Lower lobe of right lung (tissue), 2 donors: ENCODE measurements at regions not wholly inside any gene's neighbourhood (a gene's known extent, or its start where the extent isn't known, plus 50 kb on each side); places are given as distances from the start of the nearest gene placed in this dataset.

Experiments used
- ATAC-seq, 2 donors: fragments of 200-7000 bp; cut with Tn5 transposase; one replicate each; pipeline ENCODE4 v1.9.1; 2020 to 2022; ENCODE audit warnings: mild to moderate bottlenecking in 2 of 2, moderate library complexity in 2 of 2
- DNase-seq: peaks from one replicate; pipeline ENCODE4 v3.0.0-alpha.2; 2020
- H3K27ac ChIP-seq: fragments of 200-600 bp; one replicate; pipeline ENCODE4 v1.8.0; 2022
- H3K27me3 ChIP-seq: fragments of 200-600 bp; one replicate; pipeline ENCODE4 v1.8.0; 2022; ENCODE audit warnings: low read depth
- H3K36me3 ChIP-seq: fragments of 200-600 bp; one replicate; pipeline ENCODE4 v1.8.0; 2022; ENCODE audit warnings: mild to moderate bottlenecking
- H3K4me1 ChIP-seq: fragments of 200-600 bp; one replicate; pipeline ENCODE4 v1.8.0; 2022
- H3K4me3 ChIP-seq: fragments of 200-600 bp; one replicate; pipeline ENCODE4 v1.8.0; 2022; ENCODE audit warnings: mild to moderate bottlenecking
- H3K9me3 ChIP-seq: fragments of 200-600 bp; one replicate; pipeline ENCODE4 v1.8.0; 2022
- intact Hi-C: fragments of 100-400 bp; cut with DNase I; formaldehyde crosslinking; loops from one replicate; pipeline ENCODE4 v1.11.0; 2022
- TF ChIP-seq, protein P1 (sequence below): fragments of 200-600 bp; IDR thresholded peaks from one replicate; pipeline ENCODE4 v1.8.0; 2022; ENCODE audit warnings: antibody characterized with exemption, mild to moderate bottlenecking
- donor health status: DM: no; HTN: yes; CAD: no; lungs with severe emphysema.

DNA sequence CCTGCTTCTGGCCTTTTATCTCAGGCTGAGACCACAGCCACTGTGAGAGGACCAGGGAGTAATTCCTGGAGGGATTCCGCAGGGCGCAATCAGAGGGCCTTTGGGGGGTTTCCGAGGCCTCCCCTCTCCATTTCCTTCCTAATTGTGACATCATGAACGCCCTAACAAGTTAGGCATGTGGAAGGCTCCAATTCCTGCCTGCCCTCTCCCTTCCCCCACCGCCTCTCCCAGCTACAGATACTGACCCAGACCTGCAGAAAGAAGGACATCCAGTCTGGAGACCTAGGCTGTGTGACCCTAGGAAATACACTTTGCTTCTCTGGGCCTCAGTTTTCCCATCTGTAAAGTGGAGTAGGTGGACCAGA, 637.9 kb downstream of the MED13L start:
- Histone ChIP-seq H3K27me3 (no peaks in the 10 kb centered on the region), H3K36me3 (no peaks in the 10 kb centered on the region), H3K4me1 (no peaks in the 10 kb centered on the region), H3K4me3 (no peak overlapping the region), H3K9me3 (no peaks in the 10 kb centered on the region), H3K27ac (no peak overlapping the region)
- intact Hi-C loops: no loop called here
- no peak for ATAC-seq
- DNase-seq: no peak
- TF ChIP-seq, protein P1, sequence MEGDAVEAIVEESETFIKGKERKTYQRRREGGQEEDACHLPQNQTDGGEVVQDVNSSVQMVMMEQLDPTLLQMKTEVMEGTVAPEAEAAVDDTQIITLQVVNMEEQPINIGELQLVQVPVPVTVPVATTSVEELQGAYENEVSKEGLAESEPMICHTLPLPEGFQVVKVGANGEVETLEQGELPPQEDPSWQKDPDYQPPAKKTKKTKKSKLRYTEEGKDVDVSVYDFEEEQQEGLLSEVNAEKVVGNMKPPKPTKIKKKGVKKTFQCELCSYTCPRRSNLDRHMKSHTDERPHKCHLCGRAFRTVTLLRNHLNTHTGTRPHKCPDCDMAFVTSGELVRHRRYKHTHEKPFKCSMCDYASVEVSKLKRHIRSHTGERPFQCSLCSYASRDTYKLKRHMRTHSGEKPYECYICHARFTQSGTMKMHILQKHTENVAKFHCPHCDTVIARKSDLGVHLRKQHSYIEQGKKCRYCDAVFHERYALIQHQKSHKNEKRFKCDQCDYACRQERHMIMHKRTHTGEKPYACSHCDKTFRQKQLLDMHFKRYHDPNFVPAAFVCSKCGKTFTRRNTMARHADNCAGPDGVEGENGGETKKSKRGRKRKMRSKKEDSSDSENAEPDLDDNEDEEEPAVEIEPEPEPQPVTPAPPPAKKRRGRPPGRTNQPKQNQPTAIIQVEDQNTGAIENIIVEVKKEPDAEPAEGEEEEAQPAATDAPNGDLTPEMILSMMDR: no peak

DNA sequence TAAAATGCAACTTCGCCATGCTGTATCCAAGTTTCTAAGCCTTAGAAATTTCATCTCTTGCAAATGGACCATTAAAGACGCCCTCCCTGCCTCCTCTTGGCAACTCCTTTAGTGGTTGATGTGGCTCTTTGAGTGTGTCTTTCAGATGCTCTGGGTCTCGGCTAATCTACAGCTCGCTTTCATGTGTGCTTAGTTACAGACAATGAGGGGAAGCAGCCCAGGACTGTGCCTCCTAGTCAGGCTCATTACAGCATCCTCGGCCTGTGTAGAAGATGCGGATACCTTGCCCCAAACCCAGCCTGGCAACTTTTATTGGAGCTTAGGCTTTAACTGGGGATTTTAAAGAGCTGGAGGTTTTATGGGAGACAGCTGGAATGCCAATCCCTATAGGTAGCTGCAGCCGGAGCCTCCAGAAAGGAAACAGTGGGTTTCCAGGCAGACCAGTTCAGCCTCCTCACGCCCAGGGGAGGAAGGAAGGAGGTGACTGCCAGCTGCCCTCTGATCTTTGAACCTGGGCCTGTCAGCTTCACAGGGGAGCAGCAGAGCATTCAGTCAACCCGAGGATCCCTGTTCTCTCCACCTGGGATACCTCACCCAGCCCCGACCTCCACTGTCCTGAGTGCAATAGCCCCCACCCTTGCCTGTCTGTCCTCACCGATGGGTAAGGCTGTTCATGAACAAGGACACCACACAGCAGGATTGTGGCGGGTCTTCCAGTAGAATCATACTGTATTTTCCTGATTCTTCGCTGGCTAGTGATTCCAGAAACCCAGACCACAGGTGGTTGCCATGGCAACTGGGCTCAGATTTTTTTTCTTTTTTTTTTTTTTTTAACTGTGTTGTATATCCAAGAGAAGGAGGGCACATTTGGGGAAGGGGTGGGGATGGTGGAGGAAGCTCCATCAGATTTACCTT, 638.5 kb downstream of the MED13L start:
- intact Hi-C loops: no loop called here
- Histone ChIP-seq H3K27ac (no peak overlapping the region), H3K9me3 (no peaks in the 10 kb centered on the region), H3K27me3 (no peaks in the 10 kb centered on the region), H3K4me3 (no peak overlapping the region), H3K4me1 (no peaks in the 10 kb centered on the region), H3K36me3 (no peaks in the 10 kb centered on the region)
- DNase-seq (no peak), ATAC-seq (peak in 1 of 2 donors; percentile 17)
- TF ChIP-seq, protein P1: no peak

DNA sequence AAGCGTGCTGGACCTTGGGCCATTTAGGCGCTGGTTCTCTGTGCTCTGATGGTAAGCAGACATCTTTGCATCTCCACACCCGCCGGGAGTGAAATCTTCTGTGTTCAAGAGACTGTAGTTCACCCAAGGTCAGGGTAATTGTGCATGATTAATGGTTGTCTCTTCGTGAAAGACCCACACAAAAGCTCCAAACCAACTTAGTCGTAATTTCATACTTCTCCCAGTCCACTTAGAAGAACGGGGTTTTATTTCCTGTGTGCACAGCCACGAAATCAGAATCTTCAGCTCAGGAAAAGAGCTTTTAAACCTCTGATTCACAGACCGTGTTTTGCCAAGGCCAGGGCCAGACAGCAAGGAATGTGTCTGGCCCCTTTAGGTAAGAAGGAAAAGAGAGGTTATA, 640.9 kb downstream of the MED13L start:
- TF ChIP-seq, protein P1: no peak
- H3K36me3 ChIP-seq: no peaks in the 10 kb centered on the region
- ATAC-seq (no peak), DNase-seq (no peak)
- no peaks in the 10 kb centered on the region for H3K27me3 ChIP-seq
- H3K4me1 ChIP-seq: no peaks in the 10 kb centered on the region
- H3K27ac ChIP-seq: no peak overlapping the region
- no peak overlapping the region for H3K4me3 ChIP-seq
- H3K9me3 ChIP-seq: no peaks in the 10 kb centered on the region
- intact Hi-C loops: no loop called here

GRCh38 chr12:115632308-115632707, 645.2 kb downstream of the MED13L start:
- Histone ChIP-seq H3K27ac (no peak overlapping the region), H3K4me1 (no peaks in the 10 kb centered on the region), H3K36me3 (no peaks in the 10 kb centered on the region), H3K27me3 (no peaks in the 10 kb centered on the region), H3K9me3 (no peaks in the 10 kb centered on the region), H3K4me3 (no peak overlapping the region)
- intact Hi-C loops: no loop called here
- TF ChIP-seq, protein P1: no peak
- DNase-seq (no peak), ATAC-seq (no peak)

DNA sequence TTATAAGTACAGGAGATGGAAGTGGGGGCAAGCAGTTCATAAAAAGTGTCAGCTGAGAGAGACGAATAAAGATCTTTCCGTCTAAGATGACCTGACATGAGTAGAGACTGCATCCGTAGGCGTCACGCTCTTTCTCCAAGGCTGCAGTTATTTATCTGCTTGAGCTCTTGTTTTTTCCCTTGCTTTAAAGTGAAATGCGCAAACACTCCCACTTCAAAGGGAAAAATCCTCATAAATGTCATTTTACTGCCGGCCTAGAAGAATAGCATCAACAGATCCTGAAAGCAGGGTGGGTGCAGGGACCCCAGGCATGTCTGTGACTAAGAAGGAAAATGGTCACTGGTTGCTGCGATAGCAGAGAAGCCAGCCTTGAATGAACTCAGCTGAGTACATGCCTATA, 647.4 kb downstream of the MED13L start:
- Histone ChIP-seq H3K27me3 (no peaks in the 10 kb centered on the region), H3K4me1 (no peaks in the 10 kb centered on the region), H3K4me3 (no peak overlapping the region), H3K9me3 (no peaks in the 10 kb centered on the region), H3K36me3 (no peaks in the 10 kb centered on the region), H3K27ac (no peak overlapping the region)
- DNase-seq (no peak), ATAC-seq (no peak)
- intact Hi-C loops: no loop called here
- TF ChIP-seq, protein P1: no peak
